Common myeloid progenitor, CD34-positive (primary cell): ENCODE measurements at regions not wholly inside any gene's neighbourhood (a gene's known extent, or its start where the extent isn't known, plus 50 kb on each side); places are given as distances from the start of the nearest gene placed in this dataset.
A peak's percentile ranks its signal among the peaks of the same experiment; 100 is the strongest.

Source experiments
- CTCF ChIA-PET: fragments of 350-600 bp; sonication (Branson Sonifier 250); formaldehyde crosslinking; loops from one replicate; lab custom pipeline; 2021; ENCODE audit warnings: antibody characterized with exemption; lab: Charles Lee
- POLR2A ChIA-PET: fragments of 350-600 bp; sonication (Branson Sonifier 250); formaldehyde crosslinking; loops from one replicate; lab custom pipeline; 2021; ENCODE audit warnings: antibody characterized with exemption; lab: Charles Lee
- DNase-seq, 3 donors: peaks; one replicate each; pipeline versions ENCODE4 v3.0.0 to v3.0.0-alpha.2; 2013
- H3K27ac ChIP-seq, 2 experiments: 1 replicate in 1 of 2; 2 replicates in 1 of 2; pipeline ENCODE4 v1.7.0; 2013; ENCODE audit warnings: inconsistent platforms in 2 of 2, low read length in 2 of 2, mild to moderate bottlenecking in 2 of 2, low read depth in 1 of 2, moderate library complexity in 1 of 2; ENCODE audit not compliant: severe bottlenecking in 2 of 2, insufficient read depth in 1 of 2, poor library complexity in 1 of 2
- H3K27me3 ChIP-seq, 5 experiments: replicated peaks in 2 of 5; 1 replicate in 3 of 5; 2 replicates in 2 of 5; pipeline versions ENCODE4 v1.6.1 to v1.7.0; 2013; ENCODE audit warnings: low read length in 4 of 5, mild to moderate bottlenecking in 2 of 5, moderate library complexity in 2 of 5, inconsistent platforms in 1 of 5; ENCODE audit not compliant: insufficient read depth in 5 of 5, control insufficient read depth in 4 of 5
- H3K36me3 ChIP-seq, 4 experiments: 1 replicate in 2 of 4; 2 replicates in 2 of 4; pipeline versions ENCODE4 v1.6.1 to v1.7.0; 2013; ENCODE audit warnings: low read length in 3 of 4, control low read depth in 1 of 4, mild to moderate bottlenecking in 1 of 4; ENCODE audit not compliant: control insufficient read depth in 4 of 4, insufficient read depth in 4 of 4
- H3K4me1 ChIP-seq, 4 experiments: 1 replicate in 3 of 4; 2 replicates in 1 of 4; pipeline versions ENCODE4 v1.6.1 to v1.7.1; 2013; ENCODE audit warnings: low read length in 3 of 4, mild to moderate bottlenecking in 3 of 4, control low read depth in 1 of 4, inconsistent platforms in 1 of 4, moderate library complexity in 1 of 4; ENCODE audit not compliant: control insufficient read depth in 4 of 4, insufficient read depth in 4 of 4; ENCODE audit errors: control extremely low read depth in 1 of 4
- H3K4me3 ChIP-seq, 7 experiments: 1 replicate in 4 of 7; 2 replicates in 3 of 7; pipeline versions ENCODE4 v1.5.1 to v1.7.0; 2013; ENCODE audit warnings: mild to moderate bottlenecking in 7 of 7, low read length in 6 of 7, moderate library complexity in 6 of 7, inconsistent platforms in 2 of 7, low read depth in 2 of 7, control low read depth in 1 of 7; ENCODE audit not compliant: insufficient read depth in 4 of 7, control insufficient read depth in 1 of 7; ENCODE audit errors: extremely low read depth in 1 of 7
- H3K9me3 ChIP-seq, 5 experiments: 1 replicate in 4 of 5; 2 replicates in 1 of 5; pipeline versions ENCODE4 v1.6.1 to v1.7.1; 2013; ENCODE audit warnings: low read length in 4 of 5, mild to moderate bottlenecking in 2 of 5, inconsistent platforms in 1 of 5, low read depth in 1 of 5, moderate library complexity in 1 of 5; ENCODE audit not compliant: control insufficient read depth in 4 of 5, insufficient read depth in 2 of 5; ENCODE audit errors: control extremely low read depth in 1 of 5
- WGBS: methylation state at CpG from one replicate; pipeline ENCODE4 v1.1.5; 2013; ENCODE audit not compliant: insufficient coverage; 5-methylcytosine and 5-hydroxymethylcytosine counted together

- ChIA-PET CTCF (no interaction called here), POLR2A (no interaction called here)
- Histone ChIP-seq H3K9me3 (no peaks in the 10 kb centered on the region), H3K4me1 (peaks cover 0 to 5% (median 2%) of the 10 kb centered on the region in 4 experiments), H3K27me3 (no peaks in the 10 kb centered on the region), H3K36me3 (no peaks in the 10 kb centered on the region), H3K27ac (no peak overlapping the region), H3K4me3 (no peak overlapping the region)
- no CpG with 5 or more reads among the region's 1 CpG for WGBS
- DNase-seq = no peak
Measured at GRCh38 chr3:165644331-165644730, 192.9 kb downstream of the BCHE start.

- Histone ChIP-seq H3K9me3 (no peaks in the 10 kb centered on the region), H3K36me3 (no peaks in the 10 kb centered on the region), H3K4me3 (no peak overlapping the region), H3K4me1 (peaks cover 0 to 5% (median 2%) of the 10 kb centered on the region in 4 experiments), H3K27me3 (no peaks in the 10 kb centered on the region), H3K27ac (no peak overlapping the region)
- ChIA-PET POLR2A (no interaction called here), CTCF (no interaction called here)
- WGBS = 100% methylated on average over 1 of the region's 2 CpGs
- DNase-seq = peak in 1 of 3 donors; percentile 12
Measured at GRCh38 chr3:165643425-165643824, 193.8 kb downstream of the BCHE start.

- H3K4me3 ChIP-seq = no peak overlapping the region
- no peak overlapping the region for H3K27ac ChIP-seq
- 62% methylated on average over 3 of the region's 4 CpGs for WGBS
- ChIA-PET CTCF (no interaction called here), POLR2A (no interaction called here)
- H3K4me1 ChIP-seq = peaks cover 0 to 5% (median 2%) of the 10 kb centered on the region in 4 experiments
- no peaks in the 10 kb centered on the region for H3K27me3 ChIP-seq
- H3K36me3 ChIP-seq = no peaks in the 10 kb centered on the region
- peak; percentile 0 to 70 (median 0) for DNase-seq
- H3K9me3 ChIP-seq = no peaks in the 10 kb centered on the region
Measured at GRCh38 chr3:165642761-165643420, 194.3 kb downstream of the BCHE start.

- H3K27ac ChIP-seq = no peak overlapping the region
- no peak overlapping the region for H3K4me3 ChIP-seq
- H3K9me3 ChIP-seq = no peaks in the 10 kb centered on the region
- POLR2A ChIA-PET = no interaction called here
- H3K4me1 ChIP-seq = peaks cover 0 to 5% (median 2%) of the 10 kb centered on the region in 4 experiments
- WGBS = 50% methylated on average over 4 of the region's 5 CpGs
- H3K36me3 ChIP-seq = no peaks in the 10 kb centered on the region
- no peaks in the 10 kb centered on the region for H3K27me3 ChIP-seq
- DNase-seq = no peak
- CTCF ChIA-PET = no interaction called here
Measured at GRCh38 chr3:165641569-165642310, 195.5 kb downstream of the BCHE start.

GRCh38 chr3:165640970-165641369, 196.3 kb downstream of the BCHE start:
- POLR2A ChIA-PET = no interaction called here
- CTCF ChIA-PET = no interaction called here
- H3K36me3 ChIP-seq = no peaks in the 10 kb centered on the region
- H3K27me3 ChIP-seq = no peaks in the 10 kb centered on the region
- peaks cover 0 to 5% (median 2%) of the 10 kb centered on the region in 4 experiments for H3K4me1 ChIP-seq
- no peak overlapping the region for H3K27ac ChIP-seq
- no peaks in the 10 kb centered on the region for H3K9me3 ChIP-seq
- no CpG with 5 or more reads among the region's 1 CpG for WGBS
- DNase-seq = no peak
- no peak overlapping the region for H3K4me3 ChIP-seq

GRCh38 chr3:165640031-165640430, 197.2 kb downstream of the BCHE start:
- POLR2A ChIA-PET = no interaction called here
- Histone ChIP-seq H3K27ac (no peak overlapping the region), H3K27me3 (no peaks in the 10 kb centered on the region), H3K36me3 (no peaks in the 10 kb centered on the region), H3K9me3 (no peaks in the 10 kb centered on the region), H3K4me3 (no peak overlapping the region), H3K4me1 (peaks cover 0 to 5% (median 2%) of the 10 kb centered on the region in 4 experiments)
- CTCF ChIA-PET = no interaction called here
- WGBS = no CpG with 5 or more reads among the region's 1 CpG
- no peak for DNase-seq

- Histone ChIP-seq H3K4me1 (peaks cover 0 to 5% (median 2%) of the 10 kb centered on the region in 4 experiments), H3K27ac (no peak overlapping the region), H3K4me3 (no peak overlapping the region), H3K9me3 (no peaks in the 10 kb centered on the region), H3K27me3 (no peaks in the 10 kb centered on the region), H3K36me3 (no peaks in the 10 kb centered on the region)
- ChIA-PET POLR2A (no interaction called here), CTCF (no interaction called here)
- WGBS = 93% methylated on average over 5 of the region's 6 CpGs
- no peak for DNase-seq
Measured at GRCh38 chr3:165638034-165638433, 199.2 kb downstream of the BCHE start.
